ENCODE measurements at regions not wholly inside any gene's neighbourhood (a gene's known extent, or its start where the extent isn't known, plus 50 kb on each side); places are given as distances from the start of the nearest gene placed in this dataset.

DNA sequence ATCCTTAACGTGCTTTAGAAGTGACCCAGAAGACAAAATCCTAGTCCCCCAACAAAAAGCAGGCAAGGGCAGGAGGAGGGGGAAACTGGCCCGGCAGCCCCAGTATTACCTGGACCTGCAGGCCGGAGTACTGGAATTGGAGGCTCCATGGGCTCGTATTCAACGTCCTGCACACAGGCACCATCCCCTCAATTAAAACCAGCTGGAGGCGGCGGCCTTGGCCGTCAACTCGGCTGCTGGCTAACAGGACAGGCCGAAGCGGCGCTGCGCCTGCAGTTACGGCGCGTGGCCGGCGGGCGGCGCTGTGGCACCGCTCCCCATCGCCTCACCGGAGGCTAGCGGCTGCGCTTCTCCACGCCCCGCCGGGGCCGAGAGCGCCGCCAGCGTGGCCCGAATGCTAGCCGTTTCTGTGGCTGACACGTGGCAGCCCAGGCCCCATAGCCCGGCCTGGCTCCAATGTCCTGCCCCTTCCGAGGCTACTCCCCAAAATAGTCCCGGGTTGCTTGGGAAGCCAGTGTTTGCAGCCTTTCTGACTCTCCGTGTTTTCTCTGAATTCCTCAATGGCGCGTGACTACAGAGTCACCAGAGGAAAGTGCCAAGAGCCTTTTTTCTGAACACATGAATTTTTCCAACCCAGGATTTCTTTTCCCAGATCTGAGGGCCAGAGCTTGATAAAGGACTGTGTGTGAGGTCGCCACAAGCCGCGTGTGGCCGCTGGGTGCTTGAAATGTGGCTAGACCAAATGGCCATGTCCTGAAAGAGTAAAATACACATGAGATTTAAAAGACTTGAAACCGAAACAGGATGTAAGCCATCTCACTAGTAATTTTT, 82.5 kb downstream of the HHIPL2 start (continued):
- TF ChIP-seq SIX5 (IDR thresholded peaks at IDR 0.05; ENCODE audit: low read depth, low read length), result no peak
- TF ChIP-seq CBX8 (IDR thresholded peaks at IDR 0.05; ENCODE audit: borderline replicate concordance, low read depth, low read length), result no peak
- no peak for TF ChIP-seq POLR2AphosphoS5 (IDR thresholded peaks at IDR 0.05; ENCODE audit: low read depth, low read length)
- TF ChIP-seq RAD21 (IDR thresholded peaks at IDR 0.05 in 1 of 2, conservative IDR thresholded peaks at IDR 0.05 in 1 of 2; ENCODE audit: low read depth in 2 of 2, low read length in 2 of 2), result peak; percentile 94 to 98
- TF ChIP-seq BACH1 (IDR thresholded peaks at IDR 0.05; ENCODE audit: low read length), result peak; percentile 60; the same call in 1 of the 2 replicates
- TF ChIP-seq TAF7 (optimal IDR thresholded peaks at IDR 0.05; ENCODE audit: borderline replicate concordance, low read depth, low read length), result peak; percentile 35
- no peak for TF ChIP-seq CHD1 (IDR thresholded peaks at IDR 0.05; ENCODE audit: low read depth, low read length)
- TF ChIP-seq SIRT6 (IDR thresholded peaks at IDR 0.05; ENCODE audit: low read length), result no peak
- TF ChIP-seq FOSL1 (IDR thresholded peaks at IDR 0.05; ENCODE audit: insufficient read depth, low read depth, low read length), result peak; percentile 30; the same call in 1 of the 2 replicates
- no peak for TF ChIP-seq YY1 (IDR thresholded peaks at IDR 0.05; ENCODE audit: low read depth, low read length)
- TF ChIP-seq TAF1 (IDR thresholded peaks at IDR 0.05; ENCODE audit: low read depth, low read length), result peak; percentile 80
- no peak for TF ChIP-seq JUN (IDR thresholded peaks at IDR 0.05; ENCODE audit: low read depth, low read length)
- TF ChIP-seq NRF1 (IDR thresholded peaks at IDR 0.05; ENCODE audit: low read depth, low read length), result no peak
- TF ChIP-seq, protein P1, sequence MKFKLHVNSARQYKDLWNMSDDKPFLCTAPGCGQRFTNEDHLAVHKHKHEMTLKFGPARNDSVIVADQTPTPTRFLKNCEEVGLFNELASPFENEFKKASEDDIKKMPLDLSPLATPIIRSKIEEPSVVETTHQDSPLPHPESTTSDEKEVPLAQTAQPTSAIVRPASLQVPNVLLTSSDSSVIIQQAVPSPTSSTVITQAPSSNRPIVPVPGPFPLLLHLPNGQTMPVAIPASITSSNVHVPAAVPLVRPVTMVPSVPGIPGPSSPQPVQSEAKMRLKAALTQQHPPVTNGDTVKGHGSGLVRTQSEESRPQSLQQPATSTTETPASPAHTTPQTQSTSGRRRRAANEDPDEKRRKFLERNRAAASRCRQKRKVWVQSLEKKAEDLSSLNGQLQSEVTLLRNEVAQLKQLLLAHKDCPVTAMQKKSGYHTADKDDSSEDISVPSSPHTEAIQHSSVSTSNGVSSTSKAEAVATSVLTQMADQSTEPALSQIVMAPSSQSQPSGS (IDR thresholded peaks at IDR 0.05; ENCODE audit: low read length), result no peak
- TF ChIP-seq CEBPB (IDR thresholded peaks at IDR 0.05; ENCODE audit: low read depth, low read length), result no peak
- peak in 1 of 2 experiments; percentile 38; a peak in 1 of 4 replicates for TF ChIP-seq HDAC2 (IDR thresholded peaks at IDR 0.05; ENCODE audit: borderline replicate concordance in 1 of 2, low read depth in 2 of 2, low read length in 2 of 2)
- TF ChIP-seq SIN3A (conservative IDR thresholded peaks at IDR 0.05 in 1 of 2, IDR thresholded peaks at IDR 0.05 in 1 of 2; ENCODE audit: low read depth in 1 of 2, low read length in 2 of 2), result peak in 1 of 2 experiments; percentile 82; a peak in 2 of 4 replicates
- TF ChIP-seq KDM1A (IDR thresholded peaks at IDR 0.05; ENCODE audit: borderline replicate concordance, low read length), result peak; percentile 8; the same call in 1 of the 2 replicates
- TF ChIP-seq JUND (IDR thresholded peaks at IDR 0.05; ENCODE audit: low read length), result 0 out of 2 replicates have a peak, but pooled peaks have one; percentile 10
- TF ChIP-seq RBBP5 (IDR thresholded peaks at IDR 0.05; ENCODE audit: borderline replicate concordance, low read depth, low read length), result peak; percentile 96
- TF ChIP-seq KDM4A (IDR thresholded peaks at IDR 0.05; ENCODE audit: low read depth, low read length, severe bottlenecking), result peak; percentile 65
- TF ChIP-seq CREB1 (IDR thresholded peaks at IDR 0.05), result peak; percentile 64; the same call in 1 of the 2 replicates
- TF ChIP-seq EGR1 (IDR thresholded peaks at IDR 0.05; ENCODE audit: borderline replicate concordance, low read depth, low read length), result peak; percentile 92

All from H1 (cell line).